AG04449 (cell line): ENCODE measurements at regions not wholly inside any gene's neighbourhood (a gene's known extent, or its start where the extent isn't known, plus 50 kb on each side); places are given as distances from the start of the nearest gene placed in this dataset.

Experiments used
- CTCF ChIA-PET: fragments of 350-600 bp; formaldehyde crosslinking; extraction: SDS; loops from one replicate; lab custom pipeline; 2021; ENCODE audit warnings: antibody characterized with exemption; lab: Yijun Ruan, JAX
- POLR2A ChIA-PET: fragments of 400-600, 350-600 bp; formaldehyde crosslinking; extraction: SDS; loops from one replicate; lab custom pipeline; 2020; ENCODE audit warnings: antibody characterized with exemption, inconsistent platforms; lab: Yijun Ruan, JAX
- DNase-seq: peaks from one replicate; pipeline ENCODE4 v3.0.0-alpha.2; 2010; ENCODE audit warnings: low read depth, low spot score
- H3K4me3 ChIP-seq: 2 replicates; pipeline ENCODE4 v1.5.1; 2011; ENCODE audit warnings: low read depth, mild to moderate bottlenecking, control low read depth, low read length
- TF ChIP-seq, protein P1 (sequence below): IDR thresholded peaks from one replicate; pipeline ENCODE4 v1.5.1; 2011; ENCODE audit warnings: mild to moderate bottlenecking, moderate library complexity, low read length, control low read depth, inconsistent platforms; ENCODE audit not compliant: insufficient read depth; ENCODE audit errors: missing control alignments

DNA sequence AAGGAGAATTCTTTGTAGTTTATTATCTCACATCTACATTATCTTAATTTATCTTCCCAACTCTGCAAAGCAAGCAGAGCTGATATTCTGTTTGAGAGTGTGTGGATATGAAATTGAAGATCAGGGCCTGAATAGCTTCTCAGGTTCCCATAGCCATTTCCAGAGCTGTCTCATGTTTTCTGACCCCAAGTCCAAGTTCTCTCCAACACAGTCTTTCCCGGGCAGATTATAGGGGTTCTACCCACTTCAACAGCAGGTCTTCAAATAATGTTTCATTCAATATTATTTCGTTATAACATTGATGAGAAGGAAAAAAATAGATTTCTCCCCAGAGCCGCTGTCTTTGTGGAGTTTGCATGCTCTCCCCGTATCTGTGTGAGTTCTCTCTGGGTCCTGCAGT is 234.9 kb downstream of the ENC1 start:
- H3K4me3 ChIP-seq, result no peak overlapping the region
- TF ChIP-seq, protein P1, sequence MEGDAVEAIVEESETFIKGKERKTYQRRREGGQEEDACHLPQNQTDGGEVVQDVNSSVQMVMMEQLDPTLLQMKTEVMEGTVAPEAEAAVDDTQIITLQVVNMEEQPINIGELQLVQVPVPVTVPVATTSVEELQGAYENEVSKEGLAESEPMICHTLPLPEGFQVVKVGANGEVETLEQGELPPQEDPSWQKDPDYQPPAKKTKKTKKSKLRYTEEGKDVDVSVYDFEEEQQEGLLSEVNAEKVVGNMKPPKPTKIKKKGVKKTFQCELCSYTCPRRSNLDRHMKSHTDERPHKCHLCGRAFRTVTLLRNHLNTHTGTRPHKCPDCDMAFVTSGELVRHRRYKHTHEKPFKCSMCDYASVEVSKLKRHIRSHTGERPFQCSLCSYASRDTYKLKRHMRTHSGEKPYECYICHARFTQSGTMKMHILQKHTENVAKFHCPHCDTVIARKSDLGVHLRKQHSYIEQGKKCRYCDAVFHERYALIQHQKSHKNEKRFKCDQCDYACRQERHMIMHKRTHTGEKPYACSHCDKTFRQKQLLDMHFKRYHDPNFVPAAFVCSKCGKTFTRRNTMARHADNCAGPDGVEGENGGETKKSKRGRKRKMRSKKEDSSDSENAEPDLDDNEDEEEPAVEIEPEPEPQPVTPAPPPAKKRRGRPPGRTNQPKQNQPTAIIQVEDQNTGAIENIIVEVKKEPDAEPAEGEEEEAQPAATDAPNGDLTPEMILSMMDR, result no peak
- POLR2A ChIA-PET, result no interaction called here
- DNase-seq, result no peak
- CTCF ChIA-PET, result interaction anchor here (1.0 kb wide), 1 partner anchor 10 kb away, joined by 3 read pairs; no protein-coding TSS in a partner anchor

DNA sequence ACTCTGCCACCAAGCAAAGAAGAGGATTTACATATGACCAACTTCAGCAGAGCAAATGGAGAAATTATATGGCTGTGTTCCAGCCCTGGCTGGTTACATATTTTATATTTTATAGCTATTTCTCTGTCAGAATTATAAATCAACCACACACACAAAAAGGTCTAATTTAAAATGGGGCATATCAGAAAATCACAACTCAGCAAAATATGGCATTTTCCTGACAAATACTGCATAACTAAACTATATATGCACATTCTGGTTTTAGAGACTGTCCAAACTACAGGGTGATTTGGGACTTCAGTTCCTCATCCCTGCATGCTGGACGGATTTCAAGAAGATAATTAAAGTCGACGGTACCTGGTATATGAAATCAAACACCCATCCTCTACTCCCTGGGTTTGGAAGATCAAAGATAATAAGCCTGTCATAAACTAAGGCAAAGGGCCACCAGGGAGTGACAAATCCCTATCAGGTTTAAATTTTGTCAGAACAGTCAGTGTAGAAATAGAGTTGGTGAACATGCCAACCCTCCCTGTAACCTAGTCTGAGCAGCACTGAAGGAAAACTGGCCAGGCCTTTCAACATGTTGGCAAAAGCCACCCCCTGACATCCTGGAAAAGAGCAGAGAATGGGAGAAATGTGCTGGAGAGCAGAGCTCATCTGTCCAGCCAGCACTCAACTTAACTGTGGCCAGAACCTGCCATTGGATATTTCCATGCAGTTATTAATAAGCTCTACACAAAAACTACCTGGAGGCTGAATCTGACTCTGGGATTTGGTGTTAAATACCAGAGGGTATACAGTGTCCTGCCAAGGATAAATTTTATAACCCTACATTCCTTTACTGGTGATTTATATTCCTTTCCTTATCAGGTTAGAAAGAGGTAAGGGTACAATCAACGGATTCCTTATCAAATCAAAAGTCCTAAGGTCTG is 235.7 kb downstream of the ENC1 start:
- TF ChIP-seq, protein P1, result no peak
- no peak for DNase-seq
- ChIA-PET POLR2A (no interaction called here), CTCF (interaction anchor here (1.0 kb wide), 1 partner anchor 11 kb away, joined by 3 read pairs; no protein-coding TSS in a partner anchor)
- no peak overlapping the region for H3K4me3 ChIP-seq

DNA sequence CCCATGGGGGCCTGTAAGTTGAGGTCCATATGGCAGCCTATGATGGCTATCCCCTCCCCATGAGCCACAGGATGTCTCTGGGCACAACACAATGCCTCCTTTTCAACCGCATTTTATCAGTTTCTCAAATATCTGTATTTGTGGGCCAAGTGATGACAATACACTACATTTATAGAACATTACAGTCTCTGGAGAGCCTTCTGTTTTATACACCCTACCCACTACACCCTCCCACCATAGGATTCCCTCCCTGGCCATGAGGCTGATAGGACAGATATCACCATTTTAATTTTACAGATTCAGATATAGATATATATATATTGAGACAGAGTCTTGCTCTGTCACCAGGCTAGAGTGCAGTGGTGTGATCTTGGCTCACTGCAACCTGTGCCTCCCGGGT is 236.8 kb downstream of the ENC1 start:
- TF ChIP-seq, protein P1, result no peak
- POLR2A ChIA-PET, result no interaction called here
- CTCF ChIA-PET, result no interaction called here
- DNase-seq, result no peak
- H3K4me3 ChIP-seq, result no peak overlapping the region

DNA sequence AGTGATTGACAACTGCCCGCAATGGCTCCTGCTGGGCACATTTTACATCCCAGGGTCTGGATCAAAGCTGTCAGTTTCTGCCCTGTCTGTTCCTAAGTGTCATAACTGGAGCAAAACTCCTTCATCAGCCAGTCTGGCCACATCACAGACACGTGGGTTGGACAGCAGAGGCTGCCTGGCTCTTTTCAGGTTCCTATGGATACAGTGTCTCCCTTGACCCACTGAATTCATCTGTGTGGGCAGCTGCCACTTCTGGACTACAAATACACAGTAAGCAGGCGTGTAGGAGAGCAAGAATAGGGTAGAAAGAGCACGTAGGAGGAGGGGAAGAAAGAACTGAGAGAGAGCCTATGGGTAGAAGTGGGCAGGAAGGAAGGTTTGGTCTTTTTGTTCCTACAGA is 238.0 kb downstream of the ENC1 start:
- ChIA-PET POLR2A (interaction anchor here (1.5 kb wide), 1 partner anchor 238 kb away, joined by 4 read pairs; the partner anchor contains the start of gene ENC1), CTCF (no interaction called here)
- TF ChIP-seq, protein P1, result no peak
- no peak for DNase-seq
- no peak overlapping the region for H3K4me3 ChIP-seq

DNA sequence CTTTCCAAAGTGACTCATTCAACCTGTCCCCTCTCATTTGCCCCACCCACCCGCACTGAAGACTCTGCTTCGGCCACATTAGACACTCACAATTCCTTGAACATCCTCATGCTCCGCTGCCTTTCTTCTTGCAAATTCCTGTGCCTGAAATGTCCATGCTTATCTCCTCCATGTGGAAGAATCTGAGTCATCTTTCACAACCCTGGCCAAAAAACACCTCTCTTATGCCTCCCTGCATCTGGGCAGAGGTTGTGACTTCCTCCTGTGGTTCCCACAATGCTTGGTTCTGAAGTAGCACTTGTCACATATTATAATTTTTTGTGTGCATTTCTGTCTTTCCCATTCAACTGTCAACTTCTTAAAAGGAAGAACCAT is 238.6 kb downstream of the ENC1 start:
- POLR2A ChIA-PET, result interaction anchor here (1.5 kb wide), 1 partner anchor 239 kb away, joined by 4 read pairs; the partner anchor contains the start of gene ENC1
- H3K4me3 ChIP-seq, result no peak overlapping the region
- CTCF ChIA-PET, result no interaction called here
- no peak for DNase-seq
- TF ChIP-seq, protein P1, result no peak

DNA sequence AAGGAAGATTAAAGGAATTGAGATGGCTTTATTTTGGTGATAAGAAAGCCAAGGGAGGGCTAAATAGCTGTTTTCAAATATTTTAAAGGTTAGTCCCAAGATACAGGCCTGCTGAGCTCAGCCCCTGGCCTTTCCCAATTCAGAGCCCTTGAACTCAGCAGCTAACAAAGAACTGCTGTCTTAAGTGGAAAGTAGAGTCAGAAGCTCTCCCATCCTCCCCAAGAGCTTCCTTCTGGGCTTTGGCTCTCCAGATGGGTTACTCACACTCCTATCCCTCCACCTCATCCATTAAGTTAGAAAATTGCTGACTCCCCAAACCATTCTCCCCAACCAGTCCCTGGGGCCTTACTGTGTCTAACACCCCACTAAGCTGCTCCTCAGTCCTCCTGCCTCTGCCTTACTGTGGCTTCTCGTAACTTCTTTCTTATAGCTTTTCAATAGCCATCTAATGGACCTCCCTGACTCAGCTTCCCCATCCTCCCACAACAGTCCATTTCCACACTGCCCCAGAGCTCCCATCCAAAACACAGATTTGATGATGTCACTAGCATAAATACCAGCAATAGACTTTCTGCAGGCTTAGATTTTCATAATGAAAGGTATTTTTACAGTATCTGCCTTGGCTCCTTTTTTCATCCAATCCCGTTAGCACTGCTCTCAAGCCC is 239.1 kb downstream of the ENC1 start:
- DNase-seq, result no peak
- H3K4me3 ChIP-seq, result no peak overlapping the region
- CTCF ChIA-PET, result interaction anchor here (0.6 kb wide), 1 partner anchor 12 kb away, joined by 3 read pairs; no protein-coding TSS in a partner anchor
- TF ChIP-seq, protein P1, result no peak
- POLR2A ChIA-PET, result interaction anchor here (1.5 kb wide), 1 partner anchor 239 kb away, joined by 4 read pairs; the partner anchor contains the start of gene ENC1
